Osteoblast (primary cell): ENCODE measurements at regions not wholly inside any gene's neighbourhood (a gene's known extent, or its start where the extent isn't known, plus 50 kb on each side); places are given as distances from the start of the nearest gene placed in this dataset.
"Not testable (repeated sequence)": the region's sequence is repeated elsewhere in the genome, so short reads cannot be mapped to it uniquely, and the experiment has no call there.

Experiments
- DNase-seq: peaks from one replicate; pipeline ENCODE4 v3.0.0; 2011; ENCODE audit warnings: low spot score, mixed read lengths; ENCODE audit not compliant: insufficient read length; ENCODE audit errors: missing footprints
- H2AFZ ChIP-seq: 2 replicates; pipeline ENCODE4 v1.6.0; 2011; ENCODE audit warnings: mild to moderate bottlenecking, low read length
- H3K27ac ChIP-seq: 2 replicates; pipeline ENCODE4 v1.5.1; 2011; ENCODE audit warnings: mild to moderate bottlenecking, low read depth, low read length, moderate library complexity
- H3K27me3 ChIP-seq: 2 replicates; pipeline ENCODE4 v1.6.0; 2012; ENCODE audit warnings: mild to moderate bottlenecking, control low read depth, inconsistent platforms, low read length, moderate library complexity; ENCODE audit not compliant: insufficient read depth
- H3K36me3 ChIP-seq: 2 replicates; pipeline ENCODE4 v1.5.1; 2011; ENCODE audit warnings: mild to moderate bottlenecking, low read length, control low read depth, moderate library complexity; ENCODE audit not compliant: insufficient read depth
- H3K4me1 ChIP-seq: 2 replicates; pipeline ENCODE4 v1.5.1; 2011; ENCODE audit warnings: mild to moderate bottlenecking, low read length, control low read depth, moderate library complexity; ENCODE audit not compliant: insufficient read depth
- H3K4me2 ChIP-seq: 2 replicates; pipeline ENCODE4 v1.6.0; 2011; ENCODE audit warnings: mild to moderate bottlenecking, low read length; ENCODE audit not compliant: insufficient read depth
- H3K4me3 ChIP-seq: fragments of 200-600 bp; sonication (generic); 3 replicates; pipeline ENCODE4 v1.5.1; 2012; ENCODE audit warnings: mild to moderate bottlenecking, low read length, inconsistent platforms; ENCODE audit not compliant: insufficient read depth
- H3K79me2 ChIP-seq: 2 replicates; pipeline ENCODE4 v1.6.0; 2012; ENCODE audit warnings: mild to moderate bottlenecking, low read length, control low read depth, inconsistent platforms; ENCODE audit not compliant: insufficient read depth
- H3K9me3 ChIP-seq: 2 replicates; pipeline ENCODE4 v1.5.1; 2011; ENCODE audit warnings: low read depth, low read length, control low read depth
- H4K20me1 ChIP-seq: 2 replicates; pipeline ENCODE4 v1.6.0; 2012; ENCODE audit warnings: mild to moderate bottlenecking, low read length, control low read depth; ENCODE audit not compliant: insufficient read depth
- TF ChIP-seq, protein P1 (sequence below): IDR thresholded peaks from 2 replicates; pipeline ENCODE4 v1.5.1; 2011; ENCODE audit warnings: mild to moderate bottlenecking, low read depth, low read length, moderate library complexity; ENCODE audit errors: extremely low read depth

DNA sequence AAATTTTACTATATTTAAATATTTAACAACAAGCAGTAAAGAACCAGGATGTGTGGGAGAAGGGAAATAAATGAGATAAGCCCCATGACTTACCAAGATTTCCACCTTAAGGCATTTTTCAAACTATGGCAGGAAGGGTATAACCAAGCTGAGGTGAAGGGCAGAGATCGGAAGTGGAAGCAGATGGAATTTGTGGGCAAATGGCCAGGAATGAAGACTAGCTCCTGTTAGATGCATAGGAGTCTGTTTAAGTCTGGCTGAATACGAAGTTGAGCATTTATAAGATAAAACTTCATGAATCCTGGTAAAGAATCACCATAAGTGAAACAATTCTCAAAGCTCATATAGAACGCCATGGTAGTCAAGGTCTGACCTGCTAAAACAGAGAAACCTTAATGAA, 163.5 kb downstream of the DIO2 start:
- DNase-seq, result no peak
- TF ChIP-seq, protein P1, sequence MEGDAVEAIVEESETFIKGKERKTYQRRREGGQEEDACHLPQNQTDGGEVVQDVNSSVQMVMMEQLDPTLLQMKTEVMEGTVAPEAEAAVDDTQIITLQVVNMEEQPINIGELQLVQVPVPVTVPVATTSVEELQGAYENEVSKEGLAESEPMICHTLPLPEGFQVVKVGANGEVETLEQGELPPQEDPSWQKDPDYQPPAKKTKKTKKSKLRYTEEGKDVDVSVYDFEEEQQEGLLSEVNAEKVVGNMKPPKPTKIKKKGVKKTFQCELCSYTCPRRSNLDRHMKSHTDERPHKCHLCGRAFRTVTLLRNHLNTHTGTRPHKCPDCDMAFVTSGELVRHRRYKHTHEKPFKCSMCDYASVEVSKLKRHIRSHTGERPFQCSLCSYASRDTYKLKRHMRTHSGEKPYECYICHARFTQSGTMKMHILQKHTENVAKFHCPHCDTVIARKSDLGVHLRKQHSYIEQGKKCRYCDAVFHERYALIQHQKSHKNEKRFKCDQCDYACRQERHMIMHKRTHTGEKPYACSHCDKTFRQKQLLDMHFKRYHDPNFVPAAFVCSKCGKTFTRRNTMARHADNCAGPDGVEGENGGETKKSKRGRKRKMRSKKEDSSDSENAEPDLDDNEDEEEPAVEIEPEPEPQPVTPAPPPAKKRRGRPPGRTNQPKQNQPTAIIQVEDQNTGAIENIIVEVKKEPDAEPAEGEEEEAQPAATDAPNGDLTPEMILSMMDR, result no peak
- no peaks in the 10 kb centered on the region for H3K4me1 ChIP-seq
- H3K9me3 ChIP-seq, result no peaks in the 10 kb centered on the region
- H3K4me3 ChIP-seq, result no peak overlapping the region
- no peak overlapping the region for H3K4me2 ChIP-seq
- no peaks in the 10 kb centered on the region for H3K27me3 ChIP-seq
- no peak overlapping the region for H2AFZ ChIP-seq
- no peak overlapping the region for H3K27ac ChIP-seq
- no peaks in the 10 kb centered on the region for H3K79me2 ChIP-seq
- H3K36me3 ChIP-seq, result no peaks in the 10 kb centered on the region
- H4K20me1 ChIP-seq, result no peaks in the 10 kb centered on the region

DNA sequence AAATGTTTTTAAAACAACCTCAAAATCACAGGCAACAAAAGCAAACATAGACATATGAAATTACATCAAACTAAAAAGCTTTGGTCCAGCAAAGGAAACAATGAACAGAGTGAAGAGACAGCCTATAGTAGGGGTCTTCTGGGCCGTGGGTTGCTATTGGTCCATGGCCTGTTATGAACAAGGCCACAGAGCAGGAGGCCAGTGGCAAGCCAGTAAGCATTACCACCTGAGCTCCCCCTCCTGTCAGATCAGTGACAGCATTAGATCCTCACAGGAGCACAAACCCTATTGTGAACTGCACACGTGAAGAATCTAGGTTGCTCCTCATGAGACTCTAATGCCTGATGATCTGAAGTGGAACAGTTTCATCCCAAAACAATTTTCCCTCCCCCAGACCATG, 174.0 kb downstream of the DIO2 start:
- Histone ChIP-seq H3K36me3 (no peaks in the 10 kb centered on the region), H3K27me3 (no peaks in the 10 kb centered on the region), H2AFZ (no peak overlapping the region), H3K4me2 (no peak overlapping the region), H4K20me1 (no peaks in the 10 kb centered on the region), H3K27ac (no peak overlapping the region), H3K4me3 (no peak overlapping the region), H3K4me1 (no peaks in the 10 kb centered on the region), H3K9me3 (no peaks in the 10 kb centered on the region), H3K79me2 (no peaks in the 10 kb centered on the region)
- no peak for DNase-seq
- TF ChIP-seq, protein P1, result no peak

DNA sequence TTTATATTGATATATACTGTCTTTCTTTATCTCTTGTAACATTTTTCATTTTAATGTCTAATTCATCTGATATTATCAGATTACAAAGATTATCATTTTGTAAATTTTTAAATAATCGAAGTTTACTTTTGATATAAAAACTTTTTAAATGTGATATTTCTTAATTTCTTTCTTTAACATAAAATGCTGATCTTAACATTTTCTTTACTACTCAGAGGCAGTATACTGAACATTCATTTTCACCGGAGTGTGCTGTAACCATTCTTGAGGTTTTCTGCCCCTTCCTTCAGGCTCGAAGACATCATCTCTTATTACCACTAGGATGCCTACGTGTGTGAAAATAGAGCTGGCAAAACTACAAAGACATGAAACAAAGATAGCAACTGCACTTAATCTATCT, 186.9 kb downstream of the DIO2 start:
- Histone ChIP-seq H4K20me1 (no peaks in the 10 kb centered on the region), H3K4me3 (no peak overlapping the region), H3K27me3 (no peaks in the 10 kb centered on the region), H3K79me2 (no peaks in the 10 kb centered on the region), H3K9me3 (no peaks in the 10 kb centered on the region), H3K27ac (no peak overlapping the region), H3K4me1 (no peaks in the 10 kb centered on the region), H3K4me2 (no peak overlapping the region), H2AFZ (no peak overlapping the region), H3K36me3 (no peaks in the 10 kb centered on the region)
- no peak for DNase-seq
- TF ChIP-seq, protein P1, result no peak

DNA sequence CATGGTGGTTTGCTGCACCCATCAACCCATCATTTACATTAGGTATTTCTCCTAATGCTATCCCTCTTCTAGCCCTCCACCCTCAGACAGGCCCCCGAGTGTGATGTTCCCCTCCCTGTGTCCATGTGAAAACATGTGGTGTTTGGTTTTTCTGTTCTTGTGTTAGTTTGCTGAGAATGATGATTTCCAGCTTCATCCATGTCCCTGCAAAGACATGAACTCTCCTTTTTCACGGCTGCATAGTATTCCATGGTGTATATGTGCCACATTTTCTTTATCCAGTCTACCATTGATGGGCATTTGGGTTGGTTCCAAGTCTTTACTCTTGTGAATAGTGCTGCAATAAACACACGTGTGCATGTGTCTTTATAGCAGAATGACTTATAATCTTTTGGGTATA, 192.8 kb downstream of the DIO2 start:
- not testable (repeated sequence) for H3K27me3 ChIP-seq, H2AFZ ChIP-seq, H3K4me2 ChIP-seq, H3K27ac ChIP-seq, H4K20me1 ChIP-seq, H3K9me3 ChIP-seq, H3K79me2 ChIP-seq, H3K4me3 ChIP-seq, DNase-seq, H3K36me3 ChIP-seq, H3K4me1 ChIP-seq

DNA sequence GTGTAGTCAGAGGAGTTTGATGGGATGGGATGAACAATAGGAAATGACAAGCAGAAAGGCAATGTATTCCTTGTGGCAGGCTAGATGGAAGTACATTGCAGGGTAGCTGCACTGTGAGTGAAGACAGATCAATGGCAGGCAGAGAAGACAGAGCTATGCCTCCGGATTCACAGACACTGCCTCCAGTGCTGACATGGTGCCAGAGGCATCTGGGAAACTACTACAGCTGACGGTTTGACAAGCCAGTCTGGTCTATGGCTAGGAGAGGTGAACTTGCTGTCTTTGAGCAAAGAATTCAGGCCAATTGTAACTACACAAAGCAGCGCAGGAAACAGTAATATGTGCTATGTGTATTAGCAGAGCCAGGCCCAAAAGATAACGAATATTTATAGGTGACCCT, 193.5 kb downstream of the DIO2 start:
- Histone ChIP-seq H2AFZ (no peak overlapping the region), H3K27me3 (no peaks in the 10 kb centered on the region), H3K79me2 (no peaks in the 10 kb centered on the region), H4K20me1 (no peaks in the 10 kb centered on the region), H3K27ac (no peak overlapping the region), H3K4me3 (no peak overlapping the region), H3K4me2 (no peak overlapping the region), H3K36me3 (no peaks in the 10 kb centered on the region), H3K4me1 (no peaks in the 10 kb centered on the region), H3K9me3 (no peaks in the 10 kb centered on the region)
- no peak for DNase-seq
- TF ChIP-seq, protein P1, result no peak

DNA sequence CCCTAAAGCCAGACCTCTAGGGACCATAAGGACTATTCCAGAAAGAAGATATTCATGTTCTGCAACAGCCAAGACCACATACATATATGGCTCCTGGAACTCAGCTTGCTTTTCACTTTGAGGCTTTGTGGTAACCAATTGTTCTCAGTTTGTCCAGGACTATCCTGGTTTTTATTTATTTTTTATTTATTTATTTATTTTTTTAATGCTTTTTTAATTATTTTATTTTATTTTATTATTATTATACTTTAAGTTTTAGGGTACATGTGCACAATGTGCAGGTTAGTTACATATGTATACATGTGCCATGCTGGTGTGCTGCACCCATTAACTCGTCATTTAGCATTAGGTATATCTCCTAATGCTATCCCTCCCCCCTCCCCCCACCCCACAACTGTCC, 201.1 kb downstream of the DIO2 start:
- not testable (repeated sequence) for H3K27ac ChIP-seq, H3K9me3 ChIP-seq, H3K4me3 ChIP-seq, H2AFZ ChIP-seq, H4K20me1 ChIP-seq, DNase-seq, H3K4me2 ChIP-seq, H3K79me2 ChIP-seq, H3K4me1 ChIP-seq, H3K27me3 ChIP-seq, H3K36me3 ChIP-seq
